HFF-Myc (cell line): ENCODE measurements at regions not wholly inside any gene's neighbourhood (a gene's known extent, or its start where the extent isn't known, plus 50 kb on each side); places are given as distances from the start of the nearest gene placed in this dataset.
A peak's percentile ranks its signal among the peaks of the same experiment; 100 is the strongest.

Experiments
- DNase-seq: peaks from one replicate; pipeline ENCODE4 v3.0.0-alpha.2; 2011; ENCODE audit warnings: low read depth; ENCODE audit errors: extremely low read depth
- H3K4me3 ChIP-seq: replicated peaks from 2 replicates; pipeline ENCODE4 v1.5.1; 2011; ENCODE audit warnings: low read depth, mild to moderate bottlenecking, control low read depth, low read length
- CTCF ChIP-seq: IDR thresholded peaks from 2 replicates; pipeline ENCODE4 v1.5.1; 2012; ENCODE audit warnings: mild to moderate bottlenecking, low read depth, low read length, control low read depth; ENCODE audit errors: missing control alignments

DNA sequence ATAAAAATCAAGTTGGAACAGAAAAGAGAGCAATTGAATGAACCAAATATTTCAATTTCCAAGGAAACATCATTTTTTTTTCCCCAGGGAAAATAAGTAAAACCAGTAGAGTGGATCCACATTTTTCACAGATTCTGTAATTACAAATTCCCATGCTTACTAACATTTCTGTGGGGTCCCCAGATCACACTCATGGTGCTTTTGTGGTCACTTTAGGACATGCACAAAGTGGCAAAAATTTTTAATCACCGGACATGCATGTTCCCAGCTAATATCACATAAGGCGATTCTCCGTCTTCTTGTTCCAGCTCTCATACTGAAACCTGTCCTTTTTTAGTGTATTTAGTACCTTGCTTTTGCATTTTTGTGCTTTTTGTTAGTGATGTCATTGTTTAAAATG is 748.2 kb upstream of the SLITRK1 start:
- DNase-seq: no peak
- no peak overlapping the region for H3K4me3 ChIP-seq
- no peak for TF ChIP-seq CTCF

DNA sequence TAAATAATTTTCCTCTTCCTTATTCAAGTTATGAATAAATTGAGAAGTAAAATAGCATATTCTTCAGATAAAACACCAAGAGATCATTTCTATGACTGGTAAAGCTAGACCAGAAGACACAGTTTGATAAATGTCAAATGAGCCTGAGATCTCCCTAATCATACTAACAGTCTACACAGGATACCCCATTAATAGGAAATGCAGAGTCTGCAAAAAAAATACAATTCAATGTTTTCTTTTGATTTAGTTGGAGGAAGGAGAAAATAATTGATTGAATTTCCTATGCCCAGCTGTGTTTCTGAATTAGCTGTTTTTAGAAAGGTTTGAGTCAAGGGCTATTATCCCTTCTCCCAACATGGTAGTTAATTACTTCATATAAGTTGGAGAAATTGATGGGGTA is 734.6 kb upstream of the SLITRK1 start:
- no peak for DNase-seq
- TF ChIP-seq CTCF: no peak
- no peak overlapping the region for H3K4me3 ChIP-seq

- DNase-seq: no peak
- TF ChIP-seq CTCF: no peak
- no peak overlapping the region for H3K4me3 ChIP-seq
Measured at GRCh38 chr13:84609716-84610115, 727.4 kb upstream of the SLITRK1 start.

DNA sequence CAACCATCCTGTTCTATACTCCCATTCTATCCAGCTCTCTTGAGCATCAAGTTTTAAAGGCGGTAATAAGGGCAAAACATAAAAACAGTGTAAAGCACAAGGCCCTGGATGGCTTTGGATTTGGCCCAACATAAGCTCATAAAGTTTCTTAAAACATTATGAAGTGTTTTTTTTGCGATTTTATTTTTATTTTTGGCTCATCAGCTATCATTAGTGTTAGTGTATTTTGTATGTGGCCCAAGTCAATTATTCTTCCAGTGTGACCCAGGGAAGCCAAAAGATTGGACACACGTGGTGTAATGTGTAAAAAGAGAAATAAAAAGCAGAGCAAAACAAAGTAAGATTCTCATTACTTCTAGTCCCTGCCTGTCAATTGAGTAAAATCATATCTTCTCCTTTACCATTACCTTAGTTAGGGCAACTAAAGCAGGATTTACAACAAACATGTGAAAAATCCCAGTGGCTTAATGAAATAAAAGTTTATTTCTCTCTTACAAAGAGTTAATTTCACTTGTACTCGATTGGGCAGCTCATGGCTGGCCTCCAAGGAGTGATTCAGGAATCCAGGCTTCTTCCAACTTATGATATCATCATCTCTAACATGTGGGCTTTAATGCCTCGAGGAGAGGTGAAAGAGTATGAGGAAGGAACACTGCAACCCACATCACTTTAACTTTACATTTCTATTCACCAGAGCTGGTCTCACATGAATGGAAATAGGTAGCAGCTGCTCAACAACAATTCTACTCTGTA is 725.2 kb upstream of the SLITRK1 start:
- TF ChIP-seq CTCF: no peak
- peak; percentile 1 for DNase-seq
- H3K4me3 ChIP-seq: no peak overlapping the region

DNA sequence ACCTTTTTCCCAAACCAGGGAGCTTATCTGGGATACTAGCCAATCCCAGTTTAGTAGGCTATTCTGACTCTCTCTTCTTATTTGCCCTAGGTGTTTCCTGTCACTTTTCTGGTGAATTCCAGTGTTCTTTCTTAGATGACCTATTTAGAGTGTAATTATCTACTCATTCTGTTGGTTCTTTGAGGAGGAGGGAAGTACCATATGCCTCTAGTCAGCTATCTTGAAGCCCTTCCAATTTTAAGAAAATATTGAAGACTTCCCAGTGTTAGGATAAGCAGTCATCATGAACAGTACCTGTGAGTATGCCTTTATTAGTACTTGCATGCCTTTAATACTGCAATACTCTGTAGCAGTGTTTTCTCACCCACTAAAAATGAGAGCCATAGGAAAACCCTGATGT is 724.3 kb upstream of the SLITRK1 start:
- no peak for DNase-seq
- TF ChIP-seq CTCF: no peak

DNA sequence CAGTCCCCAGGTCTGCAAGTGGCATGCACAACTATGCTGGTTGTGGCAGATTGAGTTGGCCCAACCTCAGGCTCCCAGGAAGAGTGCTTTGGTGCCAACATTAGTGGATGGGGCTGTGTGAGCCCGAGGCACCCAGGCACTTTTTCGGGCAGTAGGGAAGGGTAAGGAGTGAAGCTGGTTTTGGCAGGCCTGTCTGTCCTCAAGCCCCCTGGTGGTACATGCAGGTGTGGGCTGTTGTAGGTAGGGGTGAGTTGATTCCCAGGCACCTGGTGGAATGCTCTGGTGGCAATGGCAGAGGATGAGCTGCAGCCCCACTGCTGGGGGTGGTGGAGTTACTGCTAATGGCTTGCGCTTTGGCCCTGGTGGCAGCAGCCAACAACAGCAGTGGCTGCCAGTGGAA is 723.7 kb upstream of the SLITRK1 start:
- H3K4me3 ChIP-seq: no peak overlapping the region
- no peak for DNase-seq
- no peak for TF ChIP-seq CTCF

More for the DNA sequence above, 724.3 kb upstream of the SLITRK1 start:
- H3K4me3 ChIP-seq: no peak overlapping the region

GRCh38 chr13:84591444-84591843 is 709.2 kb upstream of the SLITRK1 start:
- DNase-seq: no peak
- no peak overlapping the region for H3K4me3 ChIP-seq
- no peak for TF ChIP-seq CTCF
